ENCODE measurements at regions not wholly inside any gene's neighbourhood (a gene's known extent, or its start where the extent isn't known, plus 50 kb on each side); places are given as distances from the start of the nearest gene placed in this dataset.

DNA sequence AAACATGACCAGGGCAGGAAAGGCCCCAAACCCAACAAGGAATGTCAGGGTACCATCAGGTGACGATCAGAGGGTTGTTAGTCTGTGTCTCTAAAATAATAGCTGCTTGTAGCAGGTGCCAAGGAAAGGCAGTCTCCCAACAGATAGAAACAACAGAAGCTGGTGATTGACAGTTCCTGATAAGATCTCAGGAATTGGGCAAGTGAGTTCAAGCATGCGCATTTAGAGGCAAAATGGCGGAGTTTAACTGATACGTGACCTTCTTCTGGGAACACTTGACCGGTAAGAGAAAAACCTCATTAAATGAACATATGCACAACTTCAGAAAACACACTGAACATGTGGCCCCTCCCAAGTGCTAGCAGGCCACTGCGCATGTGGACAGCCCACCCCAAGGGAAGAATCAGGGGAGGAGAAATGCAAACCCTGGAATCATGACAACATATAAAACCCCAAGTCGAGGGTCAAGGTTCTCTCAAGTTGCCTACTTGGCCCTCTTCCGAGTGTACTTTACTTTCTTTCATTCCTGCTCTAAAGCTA is 664.9 kb downstream of the KCNJ3 start:
- no peak for DNase-seq (ENCODE audit: low read depth)
- H3K27me3 ChIP-seq (ENCODE audit: control insufficient read depth, insufficient read depth, low read length): no peaks in the 10 kb centered on the region
- no peak overlapping the region for H3K4me3 ChIP-seq (ENCODE audit: low read depth, low read length)
- no peaks in the 10 kb centered on the region for H3K36me3 ChIP-seq (ENCODE audit: control insufficient read depth, insufficient read depth, low read length)
- TF ChIP-seq, protein P1, sequence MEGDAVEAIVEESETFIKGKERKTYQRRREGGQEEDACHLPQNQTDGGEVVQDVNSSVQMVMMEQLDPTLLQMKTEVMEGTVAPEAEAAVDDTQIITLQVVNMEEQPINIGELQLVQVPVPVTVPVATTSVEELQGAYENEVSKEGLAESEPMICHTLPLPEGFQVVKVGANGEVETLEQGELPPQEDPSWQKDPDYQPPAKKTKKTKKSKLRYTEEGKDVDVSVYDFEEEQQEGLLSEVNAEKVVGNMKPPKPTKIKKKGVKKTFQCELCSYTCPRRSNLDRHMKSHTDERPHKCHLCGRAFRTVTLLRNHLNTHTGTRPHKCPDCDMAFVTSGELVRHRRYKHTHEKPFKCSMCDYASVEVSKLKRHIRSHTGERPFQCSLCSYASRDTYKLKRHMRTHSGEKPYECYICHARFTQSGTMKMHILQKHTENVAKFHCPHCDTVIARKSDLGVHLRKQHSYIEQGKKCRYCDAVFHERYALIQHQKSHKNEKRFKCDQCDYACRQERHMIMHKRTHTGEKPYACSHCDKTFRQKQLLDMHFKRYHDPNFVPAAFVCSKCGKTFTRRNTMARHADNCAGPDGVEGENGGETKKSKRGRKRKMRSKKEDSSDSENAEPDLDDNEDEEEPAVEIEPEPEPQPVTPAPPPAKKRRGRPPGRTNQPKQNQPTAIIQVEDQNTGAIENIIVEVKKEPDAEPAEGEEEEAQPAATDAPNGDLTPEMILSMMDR (IDR thresholded peaks at IDR 0.05; ENCODE audit: insufficient read depth, low read length, poor library complexity, severe bottlenecking): no peak

DNA sequence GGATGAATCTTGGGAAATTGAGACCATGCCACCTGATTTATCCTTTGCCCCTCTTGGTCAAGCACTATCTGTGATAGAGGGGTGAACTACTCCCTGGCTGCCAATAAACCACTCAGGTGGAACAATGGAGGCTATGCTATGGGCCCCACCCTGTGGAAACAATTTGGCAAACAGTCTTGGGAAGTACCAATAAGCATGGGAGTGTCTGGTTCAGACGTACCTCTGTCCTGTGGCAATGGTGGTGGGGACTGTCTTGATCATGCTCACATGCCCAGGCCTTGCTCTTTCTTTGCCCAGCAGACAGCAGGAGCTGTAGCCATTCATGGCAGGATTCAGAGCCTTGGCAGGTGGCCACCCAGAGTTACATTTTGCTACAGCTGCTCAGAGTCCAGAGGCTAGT is 658.7 kb downstream of the KCNJ3 start:
- H3K27me3 ChIP-seq (ENCODE audit: control insufficient read depth, insufficient read depth, low read length): no peaks in the 10 kb centered on the region

DNA sequence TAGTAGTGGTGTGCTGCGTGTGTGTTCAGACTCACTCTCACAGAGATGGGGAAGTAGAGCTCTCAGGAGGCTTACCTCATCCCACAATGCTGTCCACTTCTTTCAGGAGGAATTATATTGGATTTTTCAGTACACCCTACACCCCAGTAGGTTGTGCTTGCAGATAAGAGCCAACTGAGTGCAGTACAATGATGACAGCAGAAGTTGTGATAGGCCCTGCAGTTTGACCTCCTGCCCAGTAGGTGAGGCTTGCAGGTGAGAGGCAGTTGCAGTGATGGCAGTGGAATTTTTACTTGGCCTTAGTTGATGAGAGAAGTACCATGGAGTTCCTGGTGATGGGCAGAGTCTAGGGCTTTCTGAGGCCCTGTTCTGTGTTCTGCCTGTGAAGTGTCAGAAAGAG is 657.8 kb downstream of the KCNJ3 start:
- DNase-seq (ENCODE audit: low read depth): no peak
- Histone ChIP-seq H3K27me3 (ENCODE audit: control insufficient read depth, insufficient read depth, low read length) (no peaks in the 10 kb centered on the region), H3K36me3 (ENCODE audit: control insufficient read depth, insufficient read depth, low read length) (no peaks in the 10 kb centered on the region), H3K4me3 (ENCODE audit: low read depth, low read length) (no peak overlapping the region)
- TF ChIP-seq, protein P1 (IDR thresholded peaks at IDR 0.05; ENCODE audit: insufficient read depth, low read length, poor library complexity, severe bottlenecking): no peak

More for the DNA sequence above, 658.7 kb downstream of the KCNJ3 start:
- no peaks in the 10 kb centered on the region for H3K36me3 ChIP-seq (ENCODE audit: control insufficient read depth, insufficient read depth, low read length)
- TF ChIP-seq, protein P1 (IDR thresholded peaks at IDR 0.05; ENCODE audit: insufficient read depth, low read length, poor library complexity, severe bottlenecking): no peak
- no peak overlapping the region for H3K4me3 ChIP-seq (ENCODE audit: low read depth, low read length)
- no peak for DNase-seq (ENCODE audit: low read depth)

DNA sequence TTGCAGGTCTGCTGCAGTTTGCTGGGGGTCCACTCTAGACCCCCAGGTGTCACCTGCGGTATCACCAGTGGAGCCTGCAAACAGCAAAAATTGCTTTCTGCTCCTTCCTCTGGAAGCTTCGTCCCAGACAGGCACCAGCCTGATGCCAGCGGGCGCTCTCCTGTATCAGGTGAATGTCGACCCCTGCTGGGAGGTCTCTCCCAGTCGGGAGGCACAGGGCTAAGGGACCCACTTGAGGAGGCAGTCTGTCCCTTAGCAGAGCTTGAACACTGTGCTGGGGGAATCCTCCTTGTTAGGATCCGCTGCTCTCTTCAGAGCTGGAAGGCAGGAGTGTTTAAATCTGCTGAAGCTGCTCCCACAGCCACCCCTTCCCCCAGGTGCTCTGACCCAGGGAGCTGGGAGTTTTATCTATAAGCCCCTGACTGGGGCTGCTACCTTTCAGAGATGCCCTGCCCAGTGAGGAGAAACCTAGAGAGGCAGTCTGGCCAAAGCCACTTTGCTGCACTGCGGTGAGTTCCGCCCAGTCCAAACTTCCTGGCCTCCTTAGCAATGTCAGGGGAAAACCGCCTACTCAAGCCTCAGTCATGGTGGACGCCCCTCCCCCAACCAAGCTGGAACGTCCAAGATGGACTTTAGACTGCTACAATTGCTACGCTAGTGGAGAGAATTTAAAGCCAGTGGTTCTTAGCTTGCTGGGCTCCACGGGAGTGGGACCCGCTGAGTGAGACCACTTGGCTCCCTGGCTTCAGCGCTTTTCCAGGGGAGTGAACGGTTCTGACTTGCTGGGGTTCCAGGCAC is 652.5 kb downstream of the KCNJ3 start:
- TF ChIP-seq, protein P1 (IDR thresholded peaks at IDR 0.05; ENCODE audit: insufficient read depth, low read length, poor library complexity, severe bottlenecking): no peak
- no peaks in the 10 kb centered on the region for H3K36me3 ChIP-seq (ENCODE audit: control insufficient read depth, insufficient read depth, low read length)
- H3K4me3 ChIP-seq (ENCODE audit: low read depth, low read length): no peak overlapping the region
- no peak for DNase-seq (ENCODE audit: low read depth)
- no peaks in the 10 kb centered on the region for H3K27me3 ChIP-seq (ENCODE audit: control insufficient read depth, insufficient read depth, low read length)

DNA sequence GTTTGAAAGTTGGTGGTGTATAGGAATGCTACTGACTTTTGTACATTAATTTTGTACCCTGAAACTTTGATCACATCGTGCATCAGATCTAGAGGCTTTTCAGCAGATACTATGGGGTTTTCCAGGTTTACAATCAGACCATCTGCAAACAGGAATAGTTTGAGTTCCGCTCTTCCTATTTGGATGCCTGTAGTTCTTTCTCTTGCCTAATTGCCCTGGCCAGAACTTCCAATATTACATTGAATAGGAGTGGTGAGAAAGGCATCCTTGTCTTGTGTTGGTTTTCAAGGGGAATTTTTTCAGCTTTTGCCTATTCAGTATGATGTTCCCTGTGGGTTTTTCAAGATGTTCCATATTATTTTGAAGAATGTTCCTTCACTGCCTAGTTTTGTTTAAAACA is 633.5 kb downstream of the KCNJ3 start:
- Histone ChIP-seq H3K4me3 (ENCODE audit: low read depth, low read length) (no peak overlapping the region), H3K36me3 (ENCODE audit: control insufficient read depth, insufficient read depth, low read length) (no peaks in the 10 kb centered on the region), H3K27me3 (ENCODE audit: control insufficient read depth, insufficient read depth, low read length) (no peaks in the 10 kb centered on the region)
- no peak for DNase-seq (ENCODE audit: low read depth)
- TF ChIP-seq, protein P1 (IDR thresholded peaks at IDR 0.05; ENCODE audit: insufficient read depth, low read length, poor library complexity, severe bottlenecking): no peak
